ENCODE measurements at regions not wholly inside any gene's neighbourhood (a gene's known extent, or its start where the extent isn't known, plus 50 kb on each side); places are given as distances from the start of the nearest gene placed in this dataset.
"Not testable (repeated sequence)": the region's sequence is repeated elsewhere in the genome, so short reads cannot be mapped to it uniquely, and the experiment has no call there.

DNA sequence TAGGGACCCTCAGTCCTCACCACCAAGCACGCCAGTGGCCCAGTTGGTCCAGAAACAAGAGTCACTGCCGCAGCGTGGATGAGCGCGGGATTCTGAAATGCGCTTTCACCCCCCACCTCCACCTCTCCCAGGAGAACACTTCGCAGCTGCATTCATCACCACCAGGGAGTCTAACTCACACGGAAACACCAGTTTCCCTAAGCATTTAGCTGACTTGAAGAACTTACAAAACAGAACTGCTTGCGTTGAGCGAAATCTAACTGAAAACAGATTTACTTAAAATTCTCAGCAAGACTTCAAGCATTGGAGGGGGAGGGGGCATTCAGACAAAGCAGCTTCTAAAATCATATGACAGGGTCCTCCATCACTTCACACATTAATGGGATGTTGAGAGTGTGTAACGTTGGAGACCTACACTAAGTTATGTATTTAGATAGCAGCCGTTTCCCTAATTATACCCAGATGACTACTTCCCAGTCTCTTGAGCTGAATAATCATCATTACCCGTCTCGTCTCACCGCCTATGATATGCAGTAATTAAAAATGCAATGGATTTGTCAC, 258.2 kb upstream of the IRS2 start:
- no peak for DNase-seq

DNA sequence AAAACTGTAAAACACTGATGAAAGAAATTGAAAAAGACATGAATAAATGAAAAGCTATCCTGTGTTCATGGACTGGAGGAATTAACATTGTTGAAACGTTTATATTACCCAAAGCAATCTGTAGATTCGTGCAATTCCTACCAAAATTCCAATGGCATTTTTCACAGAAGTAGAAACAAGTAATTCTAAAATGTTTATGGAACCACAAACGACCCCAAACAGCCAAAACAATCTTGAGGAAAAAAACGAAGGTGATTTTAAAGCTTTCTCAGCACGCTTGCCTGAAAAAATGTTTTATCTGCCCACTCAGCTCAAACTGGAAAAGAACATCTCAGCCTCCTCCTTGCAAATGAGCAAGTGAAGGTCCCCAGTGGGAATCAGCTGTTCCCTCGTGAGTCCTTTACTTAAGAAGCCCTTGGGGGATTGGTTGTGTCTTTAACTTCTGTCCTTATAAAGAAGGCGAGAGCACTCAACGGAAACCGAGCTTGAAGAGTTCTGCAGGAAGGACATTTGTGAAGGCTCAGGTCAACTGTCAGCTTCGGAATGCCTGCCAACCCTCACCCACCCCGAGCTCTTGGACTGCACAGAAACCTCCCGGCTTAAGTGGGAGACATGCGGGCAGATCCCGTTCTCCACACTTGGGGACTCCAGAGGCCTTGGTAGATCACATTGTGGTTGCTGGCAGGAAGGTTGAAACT, 256.0 kb upstream of the IRS2 start:
- no peak for DNase-seq

DNA sequence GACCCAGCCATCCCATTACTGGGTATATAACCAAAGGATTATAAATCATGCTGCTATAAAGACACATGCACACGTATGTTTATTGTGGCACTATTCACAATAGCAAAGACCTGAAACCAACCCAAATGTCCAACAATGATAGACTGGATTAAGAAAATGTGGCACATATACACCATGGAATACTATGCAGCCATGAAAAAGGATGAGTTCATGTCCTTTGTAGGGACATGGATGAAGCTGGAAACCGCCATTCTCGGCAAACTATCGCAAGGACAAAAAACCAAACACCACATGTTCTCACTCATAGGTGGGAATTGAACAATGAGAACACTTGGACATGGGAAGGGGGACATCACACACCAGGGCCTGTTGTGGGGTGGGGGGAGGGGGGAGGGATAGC, 255.3 kb upstream of the IRS2 start:
- DNase-seq, result not testable (repeated sequence)

DNA sequence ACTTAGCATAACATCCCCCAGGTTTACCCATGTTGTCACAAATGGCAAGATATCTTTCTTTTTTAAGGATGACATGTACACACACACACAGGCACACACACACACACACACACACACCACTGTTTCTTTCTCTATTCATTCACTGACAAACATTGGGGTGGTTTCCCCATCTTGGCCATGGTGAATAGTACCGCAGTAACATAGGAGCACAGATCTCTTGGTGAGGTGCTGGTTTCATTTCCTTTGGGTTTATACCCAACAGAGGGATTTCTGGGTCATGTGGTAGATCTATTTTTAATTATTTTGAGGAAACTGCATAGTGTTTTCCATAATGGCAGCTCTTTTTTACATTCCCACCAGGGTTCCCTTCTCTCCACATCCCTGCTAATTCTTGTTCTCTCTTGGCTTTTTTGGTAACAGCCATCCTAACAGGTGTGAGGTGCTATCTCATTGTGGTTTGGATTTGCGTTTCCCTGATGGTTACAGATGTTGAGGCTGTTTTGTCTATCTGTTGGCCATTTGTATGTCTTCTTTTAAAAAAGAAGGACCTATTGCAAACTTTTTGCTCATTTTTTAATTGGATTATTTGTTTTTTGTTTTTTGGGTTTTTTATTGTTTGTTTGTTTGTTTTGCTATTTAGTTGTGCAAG, 251.7 kb upstream of the IRS2 start:
- no peak for DNase-seq

DNA sequence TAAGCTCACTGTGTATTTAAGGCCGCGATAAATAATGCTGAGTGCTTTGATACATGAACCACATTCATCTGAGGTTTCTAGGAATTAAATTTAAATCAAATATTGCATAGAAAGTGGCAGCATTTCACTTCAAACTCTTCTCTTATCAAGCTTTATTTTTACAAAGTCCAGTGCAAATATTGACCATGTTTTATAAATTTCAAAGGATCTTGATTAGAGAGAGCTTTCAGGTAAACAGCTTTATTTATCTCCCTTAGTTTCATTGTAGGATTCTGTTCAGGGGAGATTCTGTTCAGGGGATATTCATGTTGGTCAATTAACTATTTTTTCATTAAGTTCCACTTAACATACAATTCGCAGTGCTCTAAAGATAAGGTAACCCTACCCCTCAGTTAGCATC, 249.7 kb upstream of the IRS2 start:
- no peak for DNase-seq

DNA sequence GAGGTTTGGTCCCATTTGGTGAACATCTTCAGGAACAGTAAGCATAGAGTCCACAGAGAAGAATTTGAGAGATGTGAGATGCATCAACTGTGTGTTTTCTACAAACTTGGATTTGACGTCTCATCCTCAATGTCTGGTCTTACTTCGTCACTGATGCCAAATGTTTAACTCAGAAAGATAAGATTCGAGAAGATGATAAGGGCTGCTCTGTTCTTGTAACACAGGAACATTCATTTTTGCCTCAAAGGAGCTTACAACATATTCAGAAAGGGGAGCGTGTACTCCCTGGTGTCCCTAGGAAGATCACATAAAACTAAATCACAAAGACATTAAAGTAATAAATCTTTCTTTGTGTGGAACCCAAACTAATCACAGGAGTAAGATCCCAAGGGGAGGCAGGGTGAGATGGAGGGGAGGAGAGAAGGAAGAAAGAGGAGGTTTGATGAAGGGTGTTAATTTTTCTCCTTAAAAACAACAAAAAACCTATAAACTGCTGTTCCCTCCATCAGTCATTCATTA, 247.7 kb upstream of the IRS2 start:
- no peak for DNase-seq

DNA sequence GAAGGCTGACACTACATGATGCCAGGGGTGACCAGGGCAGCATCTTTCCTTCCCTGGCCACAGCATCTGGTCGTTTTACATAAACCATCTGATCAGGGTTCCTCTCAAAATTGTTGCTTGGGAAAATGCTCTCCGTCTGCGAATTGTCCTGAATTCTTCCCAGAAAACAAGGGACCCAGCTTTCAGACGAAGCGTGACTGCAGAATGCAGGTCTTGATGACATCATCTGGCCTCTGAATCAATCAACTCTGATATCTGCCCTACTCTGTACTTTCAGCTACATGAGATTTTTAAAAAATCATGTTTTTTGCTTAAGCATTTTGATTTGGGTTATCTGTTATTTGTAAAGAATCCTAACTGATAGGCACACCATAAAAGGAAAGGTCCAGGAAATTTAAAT, 246.6 kb upstream of the IRS2 start:
- DNase-seq, result no peak

DNA sequence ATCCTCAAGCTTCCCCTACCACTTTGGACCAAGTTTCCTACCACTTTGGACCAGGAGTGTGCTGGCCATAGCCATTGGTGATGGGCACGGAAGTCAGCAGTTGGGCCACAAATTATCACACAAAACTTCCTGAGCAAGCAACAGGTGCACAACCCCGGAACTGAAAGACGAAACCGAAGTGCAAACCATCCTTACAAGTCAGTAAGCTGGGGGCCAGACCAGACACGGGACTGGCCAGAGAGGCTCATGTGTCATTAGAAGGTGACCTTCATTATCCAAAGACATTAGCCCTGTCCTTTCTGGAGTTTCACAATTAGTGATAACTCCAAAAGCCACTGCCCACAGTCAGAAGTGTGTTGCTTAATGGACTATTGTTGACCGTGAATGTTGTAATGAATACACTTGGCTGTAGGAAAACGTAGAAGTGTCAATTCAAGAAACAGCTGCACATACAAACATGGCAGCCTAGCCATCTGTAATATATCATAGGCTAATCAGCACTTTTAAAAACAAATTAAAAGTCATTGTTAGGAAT, 244.1 kb upstream of the IRS2 start:
- DNase-seq, result no peak

DNA sequence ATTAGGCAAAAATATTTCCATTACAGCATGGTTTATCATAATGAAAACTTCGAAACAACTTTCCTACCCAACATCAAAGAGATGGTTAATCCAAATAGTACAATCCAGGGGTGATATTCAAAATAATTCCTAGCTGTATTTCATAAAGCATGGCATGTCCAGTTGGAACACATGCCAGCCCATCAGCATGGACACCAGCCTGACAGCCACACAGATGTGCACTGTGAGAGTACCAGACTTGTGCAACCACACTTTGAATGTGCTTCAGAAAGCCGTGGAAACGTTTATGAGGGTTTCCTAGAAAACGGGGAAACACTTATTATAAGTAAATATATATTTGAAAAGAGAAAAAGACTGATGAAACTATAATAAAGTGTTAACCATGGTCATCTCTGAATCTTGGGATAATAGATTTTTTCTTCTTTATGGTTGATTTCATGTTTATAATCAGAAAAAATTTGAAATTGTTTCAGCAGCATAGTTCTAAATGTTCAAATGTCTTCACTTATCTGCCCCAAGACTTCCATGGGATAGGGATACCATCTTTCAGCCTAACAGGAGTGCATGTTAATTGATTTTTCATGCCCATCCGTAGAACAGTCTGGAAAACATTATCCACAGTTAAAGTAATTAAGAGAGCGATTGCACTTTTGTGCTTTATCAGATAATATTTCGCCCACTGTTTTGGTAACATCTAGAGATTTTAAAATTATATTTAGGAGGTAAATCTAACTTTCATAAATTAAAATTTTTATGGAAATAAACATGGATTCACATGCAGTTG, 242.6 kb upstream of the IRS2 start:
- no peak for DNase-seq

DNA sequence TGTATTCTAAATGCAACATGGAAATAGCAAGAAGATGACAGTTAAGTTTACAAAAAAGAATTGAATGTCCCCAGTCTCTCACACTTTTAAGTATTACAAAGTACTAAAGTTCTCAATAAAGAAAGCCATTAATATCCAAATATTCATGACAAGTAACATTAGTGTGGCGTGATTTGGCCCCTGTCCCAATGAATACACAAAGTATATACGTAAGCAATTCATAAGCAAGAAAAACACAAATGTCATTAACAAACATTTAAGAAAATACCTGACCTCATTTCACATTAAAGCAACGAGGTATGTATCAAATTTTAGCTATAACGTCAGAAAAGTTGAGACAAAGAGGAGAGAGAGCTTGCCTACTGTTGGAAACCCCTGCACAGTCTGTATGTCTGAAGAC, 241.9 kb upstream of the IRS2 start:
- DNase-seq, result no peak

DNA sequence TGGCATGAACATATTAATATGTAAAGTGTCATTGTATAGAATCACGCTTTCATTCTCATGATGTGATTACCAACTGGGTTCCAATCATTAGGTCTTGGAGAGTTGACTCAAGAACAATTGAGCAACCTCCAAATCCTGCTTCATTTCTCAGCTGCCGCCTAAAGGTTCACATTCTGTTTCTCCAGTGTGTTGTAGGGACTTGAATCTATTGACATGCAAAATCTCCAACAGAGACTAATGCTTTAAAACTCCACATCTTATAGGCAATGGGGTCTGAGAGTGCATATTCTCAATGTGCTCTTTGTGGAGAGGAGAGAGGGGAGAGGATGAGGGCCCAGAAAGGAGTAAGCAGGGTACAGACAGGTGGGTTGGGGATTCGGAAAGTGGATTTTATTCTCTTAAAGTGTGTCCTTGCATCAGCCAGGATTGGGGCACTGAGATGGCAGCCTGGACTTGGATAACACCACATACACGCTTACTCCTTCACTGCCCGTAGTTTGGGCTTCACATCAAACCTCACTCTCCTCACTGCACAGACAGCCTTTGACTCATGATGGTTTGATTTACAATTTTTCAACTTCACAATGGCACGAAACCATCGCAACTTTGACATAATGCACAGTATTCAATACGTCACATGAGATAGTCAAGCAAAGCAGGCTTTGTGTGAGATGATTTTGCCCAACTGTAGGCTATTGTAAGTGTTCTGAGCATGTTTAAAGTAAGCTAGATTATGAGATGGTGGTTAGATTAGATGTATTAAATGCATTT, 241.3 kb upstream of the IRS2 start:
- DNase-seq, result no peak

DNA sequence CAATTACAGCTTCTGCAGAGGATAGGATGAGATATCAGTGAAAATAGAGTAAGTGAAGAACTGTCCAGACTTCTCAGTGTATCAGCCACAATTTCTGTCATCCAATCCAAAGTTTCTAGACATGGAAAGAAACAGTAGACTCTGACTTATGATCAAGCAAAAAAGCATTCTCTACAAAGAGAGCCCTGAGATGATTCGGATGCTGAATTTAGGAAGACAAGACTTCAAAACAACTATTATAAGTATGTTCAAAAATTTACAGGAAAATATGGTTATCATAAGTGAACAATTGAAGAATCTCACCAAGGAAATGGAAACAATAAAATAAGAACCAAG, 238.2 kb upstream of the IRS2 start:
- no peak for DNase-seq

DNA sequence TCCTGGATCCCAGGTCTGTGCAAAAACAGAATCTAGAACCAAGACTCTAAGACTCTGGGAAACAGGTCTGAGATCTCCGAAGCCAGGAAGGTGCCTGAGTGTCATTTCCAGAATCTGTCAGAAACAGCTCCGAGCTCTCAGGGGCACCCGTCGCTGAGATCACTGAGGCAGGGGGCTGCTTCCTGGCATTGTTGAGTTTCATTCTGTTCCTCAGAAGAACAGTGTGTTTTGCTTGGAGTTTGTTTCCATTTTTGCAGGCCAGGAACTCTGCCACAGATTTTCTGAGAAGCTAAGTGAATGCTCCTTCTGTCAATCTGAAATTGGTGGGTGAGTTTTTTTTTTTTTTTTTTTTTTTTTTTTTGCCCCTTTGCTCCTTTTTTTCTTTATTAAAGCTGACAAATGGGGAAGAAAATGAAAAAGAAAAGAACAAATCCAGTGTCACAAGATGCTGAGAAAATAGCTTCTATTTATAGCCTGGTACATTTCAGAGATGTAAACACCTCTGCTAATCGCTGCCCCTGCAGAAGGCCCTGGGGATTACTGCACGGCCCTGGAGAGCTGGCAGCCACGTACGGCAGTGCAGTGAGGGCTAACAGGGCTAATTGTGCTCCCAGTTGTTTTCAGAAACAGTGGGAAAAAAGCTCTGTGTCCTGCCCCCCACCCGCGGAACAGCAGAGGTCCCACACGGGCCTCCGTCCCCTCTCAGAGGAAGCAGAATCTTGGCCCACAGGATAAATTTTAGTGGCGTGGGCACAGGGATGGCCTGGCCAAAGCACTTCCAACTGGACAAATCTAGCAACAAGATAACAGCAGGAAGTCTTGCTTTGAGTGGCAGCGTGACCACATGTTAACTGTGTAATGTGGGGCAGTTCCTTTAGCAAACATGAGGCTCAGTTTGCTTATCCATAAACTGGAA, 237.6 kb upstream of the IRS2 start:
- no peak for DNase-seq

DNA sequence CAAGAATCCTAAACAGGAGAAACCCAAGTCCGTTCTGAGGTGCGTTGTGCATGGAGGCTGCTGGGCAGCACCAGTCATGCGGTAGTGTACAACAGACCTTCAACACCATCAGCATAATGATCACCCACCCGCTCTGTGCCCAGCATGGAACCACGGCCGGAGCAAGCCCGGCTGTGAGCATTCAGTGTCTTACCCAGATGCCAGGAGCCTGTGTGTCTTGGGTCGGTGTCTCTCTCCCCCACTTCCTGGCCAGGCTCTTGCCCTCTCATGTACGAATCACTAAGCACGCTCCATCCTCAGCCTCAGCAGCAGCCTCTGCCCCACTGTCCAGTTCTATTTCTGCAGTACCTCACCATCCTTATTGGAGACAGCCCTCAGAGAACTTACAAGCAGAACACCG, 231.6 kb upstream of the IRS2 start:
- DNase-seq, result no peak

DNA sequence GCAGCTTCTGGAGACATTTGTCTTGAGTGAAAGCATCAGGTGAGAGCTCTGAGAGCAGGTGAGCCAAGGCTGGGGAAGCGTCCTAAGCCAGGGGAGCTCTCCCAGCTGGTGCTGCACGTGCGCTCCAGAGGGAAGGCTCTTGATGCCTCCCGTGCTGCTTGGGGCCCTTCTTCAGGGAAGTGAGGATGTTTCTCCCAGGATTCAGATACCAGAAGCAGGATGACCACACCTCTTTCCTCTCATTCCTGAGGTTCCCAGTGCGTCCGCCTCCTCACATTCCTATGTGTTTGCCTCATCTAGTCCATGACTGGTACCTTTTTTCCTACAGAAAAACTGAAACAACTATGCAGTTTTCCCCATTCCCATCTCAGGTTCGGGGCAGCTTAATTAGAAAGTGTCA, 231.0 kb upstream of the IRS2 start:
- no peak for DNase-seq

DNA sequence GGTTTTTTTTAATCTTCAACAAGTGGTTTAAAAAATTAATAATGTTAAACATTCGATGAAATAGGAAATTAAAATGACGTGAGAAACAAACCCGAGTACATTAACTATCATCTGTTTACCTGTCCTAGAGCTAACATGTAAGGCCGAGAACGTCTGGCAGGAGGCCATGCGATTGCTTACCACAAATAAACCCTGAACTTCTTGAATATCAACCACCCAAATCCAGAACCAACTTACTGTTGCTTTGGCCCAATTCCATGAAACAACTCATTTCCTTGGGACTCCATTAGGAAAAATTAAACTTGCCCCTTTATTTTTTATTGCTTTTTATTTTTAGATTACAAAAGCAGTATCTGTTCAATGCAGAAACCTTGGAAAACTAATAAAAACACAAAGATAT, 228.9 kb upstream of the IRS2 start:
- DNase-seq, result no peak

DNA sequence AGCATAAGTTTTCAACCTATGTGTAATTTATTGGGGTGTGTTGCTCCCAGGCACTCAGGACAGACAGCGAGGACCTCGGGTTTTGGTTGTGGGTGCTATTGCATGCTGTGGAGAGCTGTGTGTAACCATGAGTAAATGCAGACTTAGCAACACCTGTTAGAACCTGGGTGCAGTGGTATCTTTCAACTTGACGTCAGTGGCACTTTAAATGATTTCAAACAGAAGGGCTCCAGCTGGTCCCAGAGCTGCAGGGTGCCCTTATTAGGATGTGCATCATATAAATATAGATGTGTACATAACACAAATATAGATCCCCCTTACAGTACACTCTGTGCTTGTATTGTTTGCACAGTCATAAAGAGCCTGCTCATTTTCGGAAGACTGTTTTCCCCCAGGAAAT, 228.3 kb upstream of the IRS2 start:
- no peak for DNase-seq

DNA sequence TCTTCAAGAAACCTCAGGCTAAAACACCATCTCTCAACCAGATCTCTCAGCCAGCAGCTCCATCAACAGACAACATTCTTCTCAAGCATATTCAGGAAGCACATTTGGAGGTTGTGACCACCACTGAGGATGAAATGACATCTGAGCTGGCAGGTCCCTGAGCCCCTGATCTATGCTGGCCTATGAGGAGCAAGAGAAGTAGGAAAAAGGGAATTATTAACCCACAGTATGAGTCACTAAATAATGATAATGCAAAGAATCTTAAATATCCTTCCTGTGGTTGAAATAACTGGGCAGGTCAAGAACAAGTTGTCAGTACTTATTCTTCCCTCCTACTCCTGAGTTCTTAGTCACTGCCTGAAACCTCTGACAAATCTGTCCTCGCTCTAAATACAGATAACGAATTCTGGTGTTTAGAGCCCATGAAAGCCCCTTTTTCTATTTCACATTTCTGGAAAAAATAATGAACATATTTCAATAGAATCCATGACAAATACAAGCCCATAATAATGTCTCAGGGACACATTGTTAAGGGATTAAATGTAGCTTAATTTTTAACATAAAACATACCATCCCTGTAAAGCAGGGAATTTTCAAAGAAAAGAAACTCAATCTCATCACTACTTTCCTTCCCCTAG, 225.8 kb upstream of the IRS2 start:
- no peak for DNase-seq

DNA sequence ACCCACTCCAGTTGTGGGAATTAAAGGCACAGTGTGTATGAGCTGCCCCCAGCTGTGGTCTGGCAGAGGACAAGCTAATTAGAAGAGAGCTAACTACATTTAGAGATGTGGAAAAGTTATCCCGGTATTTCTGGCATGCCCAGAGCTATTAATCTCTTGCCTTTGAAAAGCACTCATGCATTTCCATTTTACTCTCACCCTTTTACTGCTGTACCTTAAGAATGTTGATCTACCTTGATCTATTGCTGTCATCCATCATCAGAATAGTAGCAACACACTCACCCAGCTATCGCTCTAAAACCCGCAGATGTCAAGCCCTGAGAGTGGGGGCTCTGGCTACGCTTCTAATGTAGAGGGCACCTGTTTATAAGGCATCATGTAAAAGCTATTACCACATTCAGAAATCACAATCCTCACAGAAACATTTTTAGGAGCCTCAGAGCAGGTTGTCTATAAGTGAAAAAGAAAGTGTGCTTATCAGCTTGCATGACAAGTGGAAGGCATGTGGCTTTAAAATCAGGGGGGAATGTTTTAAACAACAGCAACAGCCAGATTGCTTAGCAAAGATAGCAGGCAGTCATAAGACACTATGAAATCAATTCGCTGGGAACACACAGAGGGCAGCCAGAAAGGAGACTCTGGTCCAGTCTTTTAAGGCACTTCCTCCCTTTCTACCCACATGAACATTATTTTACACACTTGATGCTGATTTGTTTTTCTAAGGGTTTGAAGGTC, 224.2 kb upstream of the IRS2 start:
- DNase-seq, result no peak

DNA sequence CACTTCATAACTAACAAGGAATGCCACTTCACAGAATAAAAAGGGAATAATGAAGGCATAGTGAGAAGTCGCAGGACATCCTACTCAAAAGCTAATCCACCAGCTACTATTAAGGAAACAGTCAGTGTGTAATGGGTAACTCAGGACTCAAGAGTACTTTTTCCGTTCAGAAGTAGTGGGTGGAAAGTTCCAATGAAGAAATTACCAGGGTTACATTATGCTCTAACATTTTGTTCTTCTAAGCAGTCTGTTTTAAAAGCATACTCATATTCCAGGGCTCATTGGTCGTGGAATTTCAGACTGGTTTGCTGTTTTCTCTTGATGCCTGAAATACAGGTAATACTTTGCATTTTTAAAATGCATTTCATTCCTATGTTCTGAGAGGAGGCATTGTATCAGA, 222.4 kb upstream of the IRS2 start:
- no peak for DNase-seq

Data from activated CD4-positive, alpha-beta T cell treated with anti-CD3 and anti-CD28 coated beads for 48 hours (primary cell).